ENCODE measurements at regions not wholly inside any gene's neighbourhood (a gene's known extent, or its start where the extent isn't known, plus 50 kb on each side); places are given as distances from the start of the nearest gene placed in this dataset.

GRCh38 chr2:144683966-144684365 is 164.0 kb upstream of the ZEB2 start:
- H3K9me3 ChIP-seq (replicated peaks; ENCODE audit: low read length) = no peaks in the 10 kb centered on the region
- H3K4me3 ChIP-seq (ENCODE audit: low read length) = no peak overlapping the region
- H3K27me3 ChIP-seq (ENCODE audit: control insufficient read depth, insufficient read depth, low read length) = no peaks in the 10 kb centered on the region
- peaks cover 7% of the 10 kb centered on the region for H3K4me1 ChIP-seq (ENCODE audit: control insufficient read depth, insufficient read depth, low read length)
- H3K9ac ChIP-seq (ENCODE audit: low read depth, low read length) = no peak overlapping the region
- H3K36me3 ChIP-seq (ENCODE audit: insufficient read depth, low read length) = no peaks in the 10 kb centered on the region
- no peak overlapping the region for H3K4me2 ChIP-seq (ENCODE audit: low read length)

- H3K36me3 ChIP-seq (ENCODE audit: insufficient read depth, low read length) = no peaks in the 10 kb centered on the region
- no peaks in the 10 kb centered on the region for H3K9me3 ChIP-seq (replicated peaks; ENCODE audit: low read length)
These were observed 163.3 kb upstream of the ZEB2 start for GRCh38 chr2:144683107-144683753.

GRCh38 chr2:144682248-144682647 is 162.3 kb upstream of the ZEB2 start:
- Histone ChIP-seq H3K9ac (ENCODE audit: low read depth, low read length) (no peak overlapping the region), H3K9me3 (replicated peaks; ENCODE audit: low read length) (no peaks in the 10 kb centered on the region), H3K36me3 (ENCODE audit: insufficient read depth, low read length) (no peaks in the 10 kb centered on the region), H3K4me2 (ENCODE audit: low read length) (no peak overlapping the region), H3K27me3 (ENCODE audit: control insufficient read depth, insufficient read depth, low read length) (no peaks in the 10 kb centered on the region), H3K4me1 (ENCODE audit: control insufficient read depth, insufficient read depth, low read length) (peaks cover 7% of the 10 kb centered on the region), H3K4me3 (ENCODE audit: low read length) (no peak overlapping the region)

More at GRCh38 chr2:144683107-144683753, 163.3 kb upstream of the ZEB2 start:
- Histone ChIP-seq H3K27me3 (ENCODE audit: control insufficient read depth, insufficient read depth, low read length) (no peaks in the 10 kb centered on the region), H3K4me2 (ENCODE audit: low read length) (no peak overlapping the region), H3K9ac (ENCODE audit: low read depth, low read length) (no peak overlapping the region), H3K4me1 (ENCODE audit: control insufficient read depth, insufficient read depth, low read length) (peaks cover 7% of the 10 kb centered on the region), H3K4me3 (ENCODE audit: low read length) (no peak overlapping the region)

- no peak overlapping the region for H3K4me3 ChIP-seq (ENCODE audit: low read length)
- H3K4me2 ChIP-seq (ENCODE audit: low read length) = no peak overlapping the region
- no peaks in the 10 kb centered on the region for H3K27me3 ChIP-seq (ENCODE audit: control insufficient read depth, insufficient read depth, low read length)
- H3K9me3 ChIP-seq (replicated peaks; ENCODE audit: low read length) = no peaks in the 10 kb centered on the region
- no peak overlapping the region for H3K9ac ChIP-seq (ENCODE audit: low read depth, low read length)
- no peaks in the 10 kb centered on the region for H3K36me3 ChIP-seq (ENCODE audit: insufficient read depth, low read length)
- H3K4me1 ChIP-seq (ENCODE audit: control insufficient read depth, insufficient read depth, low read length) = peaks cover 7% of the 10 kb centered on the region
These were observed 161.5 kb upstream of the ZEB2 start for GRCh38 chr2:144681389-144681788.

GRCh38 chr2:144679942-144680341 is 160.0 kb upstream of the ZEB2 start:
- H3K4me2 ChIP-seq (ENCODE audit: low read length) = no peak overlapping the region
- H3K27me3 ChIP-seq (ENCODE audit: control insufficient read depth, insufficient read depth, low read length) = no peaks in the 10 kb centered on the region
- H3K4me1 ChIP-seq (ENCODE audit: control insufficient read depth, insufficient read depth, low read length) = peaks cover 7% of the 10 kb centered on the region
- H3K9me3 ChIP-seq (replicated peaks; ENCODE audit: low read length) = no peaks in the 10 kb centered on the region
- H3K4me3 ChIP-seq (ENCODE audit: low read length) = no peak overlapping the region
- H3K9ac ChIP-seq (ENCODE audit: low read depth, low read length) = no peak overlapping the region
- no peaks in the 10 kb centered on the region for H3K36me3 ChIP-seq (ENCODE audit: insufficient read depth, low read length)

GRCh38 chr2:144678736-144679135 is 158.8 kb upstream of the ZEB2 start:
- Histone ChIP-seq H3K27me3 (ENCODE audit: control insufficient read depth, insufficient read depth, low read length) (no peaks in the 10 kb centered on the region), H3K9me3 (replicated peaks; ENCODE audit: low read length) (no peaks in the 10 kb centered on the region), H3K9ac (ENCODE audit: low read depth, low read length) (no peak overlapping the region), H3K4me1 (ENCODE audit: control insufficient read depth, insufficient read depth, low read length) (peaks cover 7% of the 10 kb centered on the region), H3K36me3 (ENCODE audit: insufficient read depth, low read length) (no peaks in the 10 kb centered on the region), H3K4me3 (ENCODE audit: low read length) (no peak overlapping the region), H3K4me2 (ENCODE audit: low read length) (no peak overlapping the region)

GRCh38 chr2:144675731-144676130 is 155.8 kb upstream of the ZEB2 start:
- H3K27me3 ChIP-seq (ENCODE audit: control insufficient read depth, insufficient read depth, low read length) = no peaks in the 10 kb centered on the region
- no peak overlapping the region for H3K4me3 ChIP-seq (ENCODE audit: low read length)
- no peak overlapping the region for H3K9ac ChIP-seq (ENCODE audit: low read depth, low read length)
- no peaks in the 10 kb centered on the region for H3K9me3 ChIP-seq (replicated peaks; ENCODE audit: low read length)
- peaks cover 1% of the 10 kb centered on the region for H3K4me1 ChIP-seq (ENCODE audit: control insufficient read depth, insufficient read depth, low read length)
- H3K36me3 ChIP-seq (ENCODE audit: insufficient read depth, low read length) = no peaks in the 10 kb centered on the region
- no peak overlapping the region for H3K4me2 ChIP-seq (ENCODE audit: low read length)

GRCh38 chr2:144675331-144675730 is 155.4 kb upstream of the ZEB2 start:
- Histone ChIP-seq H3K4me1 (ENCODE audit: control insufficient read depth, insufficient read depth, low read length) (no peaks in the 10 kb centered on the region), H3K36me3 (ENCODE audit: insufficient read depth, low read length) (no peaks in the 10 kb centered on the region), H3K4me3 (ENCODE audit: low read length) (no peak overlapping the region), H3K4me2 (ENCODE audit: low read length) (no peak overlapping the region), H3K27me3 (ENCODE audit: control insufficient read depth, insufficient read depth, low read length) (no peaks in the 10 kb centered on the region), H3K9me3 (replicated peaks; ENCODE audit: low read length) (no peaks in the 10 kb centered on the region), H3K9ac (ENCODE audit: low read depth, low read length) (no peak overlapping the region)

GRCh38 chr2:144674071-144674470 is 154.2 kb upstream of the ZEB2 start:
- no peaks in the 10 kb centered on the region for H3K36me3 ChIP-seq (ENCODE audit: insufficient read depth, low read length)
- no peaks in the 10 kb centered on the region for H3K4me1 ChIP-seq (ENCODE audit: control insufficient read depth, insufficient read depth, low read length)
- no peaks in the 10 kb centered on the region for H3K27me3 ChIP-seq (ENCODE audit: control insufficient read depth, insufficient read depth, low read length)

GRCh38 chr2:144673456-144673855 is 153.5 kb upstream of the ZEB2 start:
- Histone ChIP-seq H3K4me1 (ENCODE audit: control insufficient read depth, insufficient read depth, low read length) (no peaks in the 10 kb centered on the region), H3K4me3 (ENCODE audit: low read length) (no peak overlapping the region), H3K36me3 (ENCODE audit: insufficient read depth, low read length) (no peaks in the 10 kb centered on the region), H3K27me3 (ENCODE audit: control insufficient read depth, insufficient read depth, low read length) (no peaks in the 10 kb centered on the region), H3K4me2 (ENCODE audit: low read length) (no peak overlapping the region), H3K9ac (ENCODE audit: low read depth, low read length) (no peak overlapping the region), H3K9me3 (replicated peaks; ENCODE audit: low read length) (no peaks in the 10 kb centered on the region)

More at GRCh38 chr2:144674071-144674470, 154.2 kb upstream of the ZEB2 start:
- Histone ChIP-seq H3K9ac (ENCODE audit: low read depth, low read length) (no peak overlapping the region), H3K4me2 (ENCODE audit: low read length) (no peak overlapping the region), H3K9me3 (replicated peaks; ENCODE audit: low read length) (no peaks in the 10 kb centered on the region), H3K4me3 (ENCODE audit: low read length) (no peak overlapping the region)

- no peak overlapping the region for H3K4me3 ChIP-seq (ENCODE audit: low read length)
- no peak overlapping the region for H3K4me2 ChIP-seq (ENCODE audit: low read length)
- no peaks in the 10 kb centered on the region for H3K4me1 ChIP-seq (ENCODE audit: control insufficient read depth, insufficient read depth, low read length)
- no peaks in the 10 kb centered on the region for H3K36me3 ChIP-seq (ENCODE audit: insufficient read depth, low read length)
- H3K27me3 ChIP-seq (ENCODE audit: control insufficient read depth, insufficient read depth, low read length) = no peaks in the 10 kb centered on the region
- H3K9me3 ChIP-seq (replicated peaks; ENCODE audit: low read length) = no peaks in the 10 kb centered on the region
- H3K9ac ChIP-seq (ENCODE audit: low read depth, low read length) = no peak overlapping the region
These were observed 152.0 kb upstream of the ZEB2 start for GRCh38 chr2:144671695-144672455.

GRCh38 chr2:144670738-144671137 is 150.8 kb upstream of the ZEB2 start:
- no peak overlapping the region for H3K4me3 ChIP-seq (ENCODE audit: low read length)
- H3K9ac ChIP-seq (ENCODE audit: low read depth, low read length) = no peak overlapping the region
- no peak overlapping the region for H3K4me2 ChIP-seq (ENCODE audit: low read length)
- H3K4me1 ChIP-seq (ENCODE audit: control insufficient read depth, insufficient read depth, low read length) = no peaks in the 10 kb centered on the region
- H3K36me3 ChIP-seq (ENCODE audit: insufficient read depth, low read length) = no peaks in the 10 kb centered on the region
- no peaks in the 10 kb centered on the region for H3K9me3 ChIP-seq (replicated peaks; ENCODE audit: low read length)
- no peaks in the 10 kb centered on the region for H3K27me3 ChIP-seq (ENCODE audit: control insufficient read depth, insufficient read depth, low read length)

All from skeletal muscle satellite cell (primary cell).